Calu3 (cell line): ENCODE measurements at regions not wholly inside any gene's neighbourhood (a gene's known extent, or its start where the extent isn't known, plus 50 kb on each side); places are given as distances from the start of the nearest gene placed in this dataset.

Experiments
- BruUV-seq: library from RNA; stranded (reverse); fragments of 400-500 nt; replicated peaks from 2 replicates; lab custom pipeline; 2021; lab: Mats Ljungman, UMichigan
- CTCF ChIA-PET: fragments of 300-600 bp; sonication (Branson Sonifier 250); formaldehyde crosslinking; loops from one replicate; lab custom pipeline; 2022; ENCODE audit warnings: antibody characterized with exemption; lab: Charles Lee
- DNase-seq: peaks from one replicate; pipeline ENCODE4 v3.0.0; 2022
- H3K27ac Mint-ChIP-seq: one replicate; pipeline ENCODE4 v1.8.0; 2022; ENCODE audit warnings: mixed read lengths; ENCODE audit not compliant: unreplicated experiment
- H3K27me3 Mint-ChIP-seq: one replicate; pipeline ENCODE4 v1.8.0; 2022; ENCODE audit warnings: mixed read lengths; ENCODE audit not compliant: unreplicated experiment
- H3K36me3 Mint-ChIP-seq: one replicate; pipeline ENCODE4 v1.8.0; 2022; ENCODE audit warnings: mild to moderate bottlenecking, moderate library complexity, mixed read lengths; ENCODE audit not compliant: insufficient read depth, unreplicated experiment
- H3K4me1 Mint-ChIP-seq: one replicate; pipeline ENCODE4 v1.8.0; 2022; ENCODE audit warnings: mild to moderate bottlenecking, low read depth, mixed read lengths; ENCODE audit not compliant: unreplicated experiment
- H3K4me3 Mint-ChIP-seq: one replicate; pipeline ENCODE4 v1.8.0; 2022; ENCODE audit warnings: mild to moderate bottlenecking, low read depth, moderate library complexity, mixed read lengths; ENCODE audit not compliant: unreplicated experiment
- H3K9me3 Mint-ChIP-seq: one replicate; pipeline ENCODE4 v1.8.0; 2022; ENCODE audit warnings: low read depth, mixed read lengths; ENCODE audit not compliant: unreplicated experiment
- intact Hi-C: fragments of 100-400 bp; cut with micrococcal nuclease; formaldehyde crosslinking; loops from one replicate; pipeline ENCODE4 v1.10.0; 2022; ENCODE audit not compliant: unreplicated experiment
- TF ChIP-seq, protein P1 (sequence below): fragments of 200-600 bp; IDR thresholded peaks from one replicate; pipeline ENCODE4 v1.8.0; 2022; ENCODE audit warnings: antibody characterized with exemption; ENCODE audit not compliant: unreplicated experiment

DNA sequence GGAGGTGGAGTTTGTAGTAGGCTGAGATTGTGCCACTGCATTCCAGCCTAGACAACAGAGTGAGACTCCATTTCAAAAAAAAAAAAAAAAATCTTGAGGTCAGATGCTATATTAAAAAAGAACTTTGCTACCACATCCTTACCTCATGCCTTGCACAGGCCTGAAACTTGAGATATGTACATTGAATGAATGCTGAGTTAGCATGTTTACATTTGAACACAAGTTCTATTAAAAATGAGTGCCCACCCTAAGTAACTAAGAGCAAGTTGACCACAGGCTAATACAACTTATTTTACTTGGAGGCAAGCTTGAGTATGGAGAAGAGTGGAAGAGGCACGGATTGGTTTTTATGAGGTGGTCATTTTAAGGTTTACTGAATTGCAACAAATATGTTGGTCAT, 276.6 kb upstream of the GATB start:
- H3K27ac Mint-ChIP-seq: no peak overlapping the region
- CTCF ChIA-PET: no interaction called here
- no peak for DNase-seq
- no TSS peak for BruUV-seq
- H3K4me1 Mint-ChIP-seq: no peaks in the 10 kb centered on the region
- no peak overlapping the region for H3K4me3 Mint-ChIP-seq
- no peaks in the 10 kb centered on the region for H3K27me3 Mint-ChIP-seq
- TF ChIP-seq, protein P1, sequence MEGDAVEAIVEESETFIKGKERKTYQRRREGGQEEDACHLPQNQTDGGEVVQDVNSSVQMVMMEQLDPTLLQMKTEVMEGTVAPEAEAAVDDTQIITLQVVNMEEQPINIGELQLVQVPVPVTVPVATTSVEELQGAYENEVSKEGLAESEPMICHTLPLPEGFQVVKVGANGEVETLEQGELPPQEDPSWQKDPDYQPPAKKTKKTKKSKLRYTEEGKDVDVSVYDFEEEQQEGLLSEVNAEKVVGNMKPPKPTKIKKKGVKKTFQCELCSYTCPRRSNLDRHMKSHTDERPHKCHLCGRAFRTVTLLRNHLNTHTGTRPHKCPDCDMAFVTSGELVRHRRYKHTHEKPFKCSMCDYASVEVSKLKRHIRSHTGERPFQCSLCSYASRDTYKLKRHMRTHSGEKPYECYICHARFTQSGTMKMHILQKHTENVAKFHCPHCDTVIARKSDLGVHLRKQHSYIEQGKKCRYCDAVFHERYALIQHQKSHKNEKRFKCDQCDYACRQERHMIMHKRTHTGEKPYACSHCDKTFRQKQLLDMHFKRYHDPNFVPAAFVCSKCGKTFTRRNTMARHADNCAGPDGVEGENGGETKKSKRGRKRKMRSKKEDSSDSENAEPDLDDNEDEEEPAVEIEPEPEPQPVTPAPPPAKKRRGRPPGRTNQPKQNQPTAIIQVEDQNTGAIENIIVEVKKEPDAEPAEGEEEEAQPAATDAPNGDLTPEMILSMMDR: no peak
- intact Hi-C loops: no loop called here
- H3K9me3 Mint-ChIP-seq: no peaks in the 10 kb centered on the region
- H3K36me3 Mint-ChIP-seq: no peaks in the 10 kb centered on the region

DNA sequence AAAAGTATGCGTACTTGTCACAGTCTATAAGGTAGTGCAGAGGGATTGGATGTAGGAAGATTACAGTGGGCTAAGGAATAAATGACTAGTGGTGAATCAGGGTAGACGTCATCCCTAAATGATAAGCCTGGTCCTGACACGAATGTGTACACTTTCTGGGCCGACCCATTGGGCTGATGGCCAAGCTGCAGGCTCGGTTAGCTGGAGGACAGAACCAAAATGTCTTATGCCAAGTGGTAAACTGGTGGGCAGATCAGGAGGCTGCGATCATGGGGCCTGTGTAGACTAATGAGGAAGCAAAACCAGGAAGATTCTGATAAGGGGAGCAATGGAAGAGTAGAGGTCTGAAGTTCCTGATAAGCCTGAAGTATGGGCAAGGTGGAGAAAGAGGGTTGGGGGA, 272.8 kb upstream of the GATB start:
- no peak overlapping the region for H3K27ac Mint-ChIP-seq
- no peaks in the 10 kb centered on the region for H3K36me3 Mint-ChIP-seq
- TF ChIP-seq, protein P1: no peak
- CTCF ChIA-PET: interaction anchor here (0.9 kb wide), 1 partner anchor 45 kb away, joined by 3 read pairs; no protein-coding TSS in a partner anchor
- H3K4me3 Mint-ChIP-seq: no peak overlapping the region
- H3K4me1 Mint-ChIP-seq: no peaks in the 10 kb centered on the region
- H3K27me3 Mint-ChIP-seq: no peaks in the 10 kb centered on the region
- no TSS peak for BruUV-seq
- intact Hi-C loops: no loop called here
- DNase-seq: no peak
- H3K9me3 Mint-ChIP-seq: no peaks in the 10 kb centered on the region

DNA sequence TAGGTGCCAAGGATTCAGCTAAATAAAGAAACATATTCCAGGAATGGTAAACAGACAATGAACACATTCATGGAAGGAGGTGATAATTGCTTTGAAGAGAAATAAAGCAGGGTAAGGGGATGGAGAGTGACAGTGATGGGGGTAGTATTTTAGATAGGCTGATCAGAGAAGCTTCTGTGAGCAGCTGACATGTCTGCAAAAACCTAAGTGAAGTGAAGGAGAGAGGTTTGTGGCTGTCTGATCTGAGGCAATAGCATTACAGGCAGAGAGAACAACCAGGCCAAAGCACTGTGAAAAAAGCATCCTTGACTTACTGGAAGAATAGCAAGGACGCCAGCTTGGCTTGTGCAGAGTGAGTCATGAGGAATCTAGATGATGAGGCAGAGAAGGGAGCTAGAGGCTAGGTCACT, 271.9 kb upstream of the GATB start:
- TF ChIP-seq, protein P1: no peak
- peaks cover 4% of the 10 kb centered on the region for H3K9me3 Mint-ChIP-seq
- no peak overlapping the region for H3K4me3 Mint-ChIP-seq
- H3K27ac Mint-ChIP-seq: no peak overlapping the region
- no peaks in the 10 kb centered on the region for H3K36me3 Mint-ChIP-seq
- CTCF ChIA-PET: interaction anchor here (0.9 kb wide), 1 partner anchor 46 kb away, joined by 3 read pairs; no protein-coding TSS in a partner anchor
- H3K4me1 Mint-ChIP-seq: no peaks in the 10 kb centered on the region
- no TSS peak for BruUV-seq
- intact Hi-C loops: no loop called here
- DNase-seq: no peak
- no peaks in the 10 kb centered on the region for H3K27me3 Mint-ChIP-seq

DNA sequence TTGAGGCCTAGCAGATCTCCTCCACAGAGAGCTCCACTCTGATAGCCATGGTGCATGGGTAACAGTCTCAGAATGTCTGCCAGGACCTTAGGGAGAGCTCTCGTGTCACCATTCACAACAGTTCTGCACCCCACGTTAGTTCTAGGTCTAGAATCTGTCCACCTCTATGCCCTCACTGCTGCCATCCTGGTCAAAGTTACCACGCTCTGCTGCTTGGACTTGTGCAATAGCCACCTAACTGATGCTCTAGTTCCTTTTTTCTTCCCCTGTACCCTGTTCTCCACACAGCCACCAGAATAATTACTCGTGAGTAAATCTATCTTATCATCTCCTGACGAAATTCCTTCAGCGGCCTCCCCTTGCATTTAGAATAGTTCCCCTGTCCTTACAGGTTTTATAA, 268.8 kb upstream of the GATB start:
- Mint-ChIP-seq H3K36me3 (no peaks in the 10 kb centered on the region), H3K27ac (no peak overlapping the region), H3K9me3 (peaks cover 4% of the 10 kb centered on the region), H3K27me3 (peaks cover 9% of the 10 kb centered on the region), H3K4me3 (no peak overlapping the region), H3K4me1 (no peaks in the 10 kb centered on the region)
- intact Hi-C loops: no loop called here
- CTCF ChIA-PET: no interaction called here
- no peak for DNase-seq
- TF ChIP-seq, protein P1: no peak
- BruUV-seq: no TSS peak
